ENCODE measurements at regions not wholly inside any gene's neighbourhood (a gene's known extent, or its start where the extent isn't known, plus 50 kb on each side); places are given as distances from the start of the nearest gene placed in this dataset.

DNA sequence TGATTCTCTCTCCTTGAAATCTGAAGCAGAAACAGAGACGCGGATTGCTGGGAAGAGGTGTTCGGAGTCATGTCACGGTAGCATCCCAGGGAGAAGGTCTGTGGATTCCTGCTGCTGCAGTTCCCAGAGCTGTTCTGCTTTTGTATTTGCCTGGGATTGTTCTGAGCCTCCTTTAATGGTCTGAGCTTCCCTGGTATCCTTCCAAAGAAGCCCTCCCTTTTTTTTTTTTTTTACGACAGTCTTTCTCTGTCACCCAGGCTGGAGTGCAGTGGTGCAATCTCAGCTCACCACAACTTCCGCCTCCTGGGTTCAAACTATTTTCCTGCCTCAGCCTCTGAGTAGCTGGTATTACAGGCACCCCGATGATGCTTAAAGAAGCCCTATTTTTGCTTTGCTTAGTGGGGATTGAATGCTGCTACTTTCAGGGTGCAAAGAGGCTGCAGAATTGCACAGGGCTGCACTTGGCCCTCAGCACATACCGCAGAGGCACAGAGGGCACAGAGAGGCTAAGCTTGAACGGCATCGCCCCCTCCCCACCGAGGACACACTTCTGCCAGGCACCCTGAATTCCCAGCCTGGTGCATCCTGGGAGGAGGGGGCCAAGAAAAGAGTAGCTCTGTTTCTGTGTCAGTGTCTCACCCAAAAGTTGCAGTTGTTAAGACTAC is 208.6 kb upstream of the GALNT17 start:
- no peaks in the 10 kb centered on the region for H3K36me3 ChIP-seq (ENCODE audit: insufficient read depth)
- no peak overlapping the region for H3K27ac ChIP-seq
- TF ChIP-seq CTCF (conservative IDR thresholded peaks at IDR 0.05; ENCODE audit: low read depth, low read length): no peak
- H3K4me1 ChIP-seq (ENCODE audit: low read depth, poor library complexity, severe bottlenecking): no peaks in the 10 kb centered on the region
- no peaks in the 10 kb centered on the region for H4K20me1 ChIP-seq (ENCODE audit: insufficient read depth)
- no peaks in the 10 kb centered on the region for H3K79me2 ChIP-seq (ENCODE audit: insufficient read depth, low read depth)
- H3K27me3 ChIP-seq (ENCODE audit: insufficient read depth, low read depth): no peaks in the 10 kb centered on the region
- H3K9ac ChIP-seq: no peak overlapping the region
- H2AFZ ChIP-seq (ENCODE audit: low read depth): no peak overlapping the region
- H3K4me3 ChIP-seq (IDR thresholded peaks at IDR 0.05; ENCODE audit: insufficient read depth, low read depth, low read length): no peak overlapping the region
- H3K4me2 ChIP-seq: no peak overlapping the region

- Histone ChIP-seq H4K20me1 (ENCODE audit: insufficient read depth) (no peaks in the 10 kb centered on the region), H3K79me2 (ENCODE audit: insufficient read depth, low read depth) (no peaks in the 10 kb centered on the region), H3K4me1 (ENCODE audit: low read depth, poor library complexity, severe bottlenecking) (no peaks in the 10 kb centered on the region), H3K36me3 (ENCODE audit: insufficient read depth) (no peaks in the 10 kb centered on the region), H2AFZ (ENCODE audit: low read depth) (no peak overlapping the region), H3K4me2 (no peak overlapping the region), H3K9ac (no peak overlapping the region), H3K27me3 (ENCODE audit: insufficient read depth, low read depth) (no peaks in the 10 kb centered on the region), H3K4me3 (IDR thresholded peaks at IDR 0.05; ENCODE audit: insufficient read depth, low read depth, low read length) (no peak overlapping the region), H3K27ac (no peak overlapping the region)
- TF ChIP-seq CTCF (conservative IDR thresholded peaks at IDR 0.05; ENCODE audit: low read depth, low read length): no peak
Measured at GRCh38 chr7:70925411-70926115, 206.4 kb upstream of the GALNT17 start.

DNA sequence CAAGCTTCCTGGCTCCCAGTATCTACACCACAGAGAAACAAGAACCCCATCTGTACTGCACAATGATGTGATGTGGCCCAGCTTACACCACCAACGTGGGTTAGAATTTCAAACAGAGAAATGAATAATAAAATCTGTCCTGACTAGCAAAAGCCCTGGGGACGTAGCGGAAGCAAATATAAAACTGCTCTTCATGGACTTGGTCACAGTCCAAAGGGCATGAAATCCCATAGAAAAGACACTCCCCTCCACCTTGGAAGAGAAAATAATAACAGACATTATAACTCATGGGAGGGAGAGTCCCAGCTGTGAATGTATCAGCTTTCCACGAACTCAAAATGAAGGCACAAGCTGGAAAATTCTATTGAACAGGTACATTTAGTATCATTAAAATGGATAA is 205.3 kb upstream of the GALNT17 start:
- Histone ChIP-seq H3K9ac (no peak overlapping the region), H3K4me2 (no peak overlapping the region), H3K4me1 (ENCODE audit: low read depth, poor library complexity, severe bottlenecking) (no peaks in the 10 kb centered on the region), H3K79me2 (ENCODE audit: insufficient read depth, low read depth) (no peaks in the 10 kb centered on the region), H4K20me1 (ENCODE audit: insufficient read depth) (no peaks in the 10 kb centered on the region), H3K27me3 (ENCODE audit: insufficient read depth, low read depth) (no peaks in the 10 kb centered on the region), H3K4me3 (IDR thresholded peaks at IDR 0.05; ENCODE audit: insufficient read depth, low read depth, low read length) (no peak overlapping the region), H3K27ac (no peak overlapping the region), H2AFZ (ENCODE audit: low read depth) (no peak overlapping the region), H3K36me3 (ENCODE audit: insufficient read depth) (no peaks in the 10 kb centered on the region)
- TF ChIP-seq CTCF (conservative IDR thresholded peaks at IDR 0.05; ENCODE audit: low read depth, low read length): no peak

DNA sequence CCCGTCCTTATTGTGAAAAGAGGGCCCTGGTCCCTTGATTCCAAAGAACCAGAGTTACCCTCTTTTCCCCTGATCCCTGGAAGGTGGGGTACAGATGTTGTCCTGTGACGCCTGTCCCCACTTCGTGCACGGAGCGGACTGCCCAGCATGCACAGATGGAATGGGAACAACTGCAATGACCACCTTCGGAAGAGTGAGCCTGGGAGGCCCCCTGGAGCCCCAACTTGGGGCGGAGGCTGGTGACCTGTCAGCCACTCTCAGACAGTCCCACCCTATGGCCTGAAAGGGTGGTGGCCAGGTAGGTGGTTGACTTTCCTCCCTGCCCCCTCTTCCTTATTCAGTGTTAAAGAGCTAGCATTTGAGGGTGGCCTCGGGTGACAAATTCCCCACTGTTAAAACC is 196.6 kb upstream of the GALNT17 start:
- H3K9ac ChIP-seq: no peak overlapping the region
- no peaks in the 10 kb centered on the region for H3K79me2 ChIP-seq (ENCODE audit: insufficient read depth, low read depth)
- no peaks in the 10 kb centered on the region for H3K27me3 ChIP-seq (ENCODE audit: insufficient read depth, low read depth)
- no peak overlapping the region for H2AFZ ChIP-seq (ENCODE audit: low read depth)
- no peak overlapping the region for H3K27ac ChIP-seq
- H4K20me1 ChIP-seq (ENCODE audit: insufficient read depth): no peaks in the 10 kb centered on the region
- H3K4me2 ChIP-seq: no peak overlapping the region
- TF ChIP-seq CTCF (conservative IDR thresholded peaks at IDR 0.05; ENCODE audit: low read depth, low read length): no peak
- no peaks in the 10 kb centered on the region for H3K36me3 ChIP-seq (ENCODE audit: insufficient read depth)
- no peaks in the 10 kb centered on the region for H3K4me1 ChIP-seq (ENCODE audit: low read depth, poor library complexity, severe bottlenecking)
- H3K4me3 ChIP-seq (IDR thresholded peaks at IDR 0.05; ENCODE audit: insufficient read depth, low read depth, low read length): no peak overlapping the region

All from KMS-11 (cell line).